GM15510 (cell line): ENCODE measurements at regions not wholly inside any gene's neighbourhood (a gene's known extent, or its start where the extent isn't known, plus 50 kb on each side); places are given as distances from the start of the nearest gene placed in this dataset.

ENCODE experiments used
- POLR2A ChIP-seq: IDR thresholded peaks from 3 replicates; pipeline ENCODE4 v1.6.1; 2011; ENCODE audit warnings: borderline replicate concordance; ENCODE audit not compliant: insufficient read length; ENCODE audit errors: extremely low read depth

DNA sequence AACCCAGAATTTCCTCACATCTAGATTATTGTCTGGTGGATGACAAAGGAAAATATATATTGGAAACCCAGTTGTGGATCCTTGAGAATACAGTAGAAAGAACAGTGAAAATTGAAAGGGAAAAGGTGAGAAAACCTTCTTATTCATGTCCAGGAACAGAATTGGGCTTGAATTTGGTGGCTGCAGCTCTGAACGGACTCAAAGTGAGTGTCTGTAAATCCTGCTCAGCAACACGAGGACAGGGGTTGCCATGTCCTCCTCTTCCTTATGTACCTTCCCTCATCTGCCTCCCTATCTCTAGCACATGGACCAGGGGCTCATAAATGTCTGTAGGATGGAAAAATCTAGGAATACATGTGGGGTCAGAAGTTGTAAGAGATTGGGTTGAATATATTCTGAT, 152.2 kb downstream of the RPIA start:
- TF ChIP-seq POLR2A, result no peak

DNA sequence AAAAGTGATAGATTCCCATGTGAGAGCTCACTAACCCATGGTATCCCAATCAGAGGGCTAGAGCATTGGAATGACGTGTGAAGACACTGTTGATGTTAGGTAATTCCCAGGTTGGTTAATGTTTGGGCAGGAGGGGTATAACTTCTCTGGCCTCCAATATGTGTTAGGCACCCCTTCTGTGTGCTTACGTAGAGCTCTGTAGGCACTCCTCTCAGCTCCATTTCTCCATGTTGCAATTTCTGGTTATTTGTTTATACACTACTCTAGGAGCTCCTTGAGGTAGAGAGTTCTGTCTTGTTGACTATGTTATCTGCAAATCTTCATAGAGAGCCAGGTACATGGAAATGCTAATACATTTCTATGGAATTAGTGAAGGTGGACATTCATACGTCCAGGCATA, 153.5 kb downstream of the RPIA start:
- no peak for TF ChIP-seq POLR2A

DNA sequence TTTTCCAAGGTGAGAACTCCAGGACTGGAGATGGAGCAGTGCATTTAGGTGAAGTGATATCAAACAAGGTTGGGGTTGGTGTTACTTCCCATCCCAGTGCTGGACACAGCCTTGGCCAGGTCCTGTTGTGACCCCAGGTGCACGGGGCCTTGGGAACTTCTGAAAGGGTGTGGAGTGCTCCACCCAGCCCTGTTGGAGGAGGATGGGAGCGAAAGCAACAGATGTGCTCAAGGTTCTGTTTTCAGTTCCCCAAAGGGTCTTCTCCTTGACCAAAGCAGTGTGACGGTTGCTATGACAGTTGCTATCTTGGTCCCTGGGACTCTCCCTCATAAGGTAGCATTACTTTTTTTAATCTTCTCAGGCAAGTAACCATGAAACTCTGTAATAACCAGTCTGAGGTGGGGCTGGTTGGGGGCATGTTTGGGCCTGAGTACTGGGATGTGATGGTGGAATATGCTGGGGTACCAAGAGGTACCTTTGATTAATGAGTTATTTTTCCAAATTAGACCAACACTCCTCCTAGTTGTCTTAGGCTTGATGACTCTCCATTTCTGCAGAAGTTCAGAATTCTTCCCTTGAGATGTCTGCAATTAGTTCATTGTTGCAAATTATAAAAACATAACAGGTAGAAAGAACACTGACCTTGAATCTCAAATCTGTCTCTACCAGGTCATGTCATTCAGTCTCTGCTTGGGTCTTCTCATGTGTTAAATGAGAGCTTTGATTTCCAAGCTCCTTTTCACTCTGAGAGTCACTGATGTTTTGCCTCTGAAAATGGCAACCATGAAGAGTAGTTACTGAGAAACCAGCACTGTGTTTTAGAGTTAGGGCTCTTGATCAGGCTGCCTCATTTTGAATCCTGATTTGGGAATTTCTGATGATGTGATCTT, 154.5 kb downstream of the RPIA start:
- TF ChIP-seq POLR2A, result no peak

DNA sequence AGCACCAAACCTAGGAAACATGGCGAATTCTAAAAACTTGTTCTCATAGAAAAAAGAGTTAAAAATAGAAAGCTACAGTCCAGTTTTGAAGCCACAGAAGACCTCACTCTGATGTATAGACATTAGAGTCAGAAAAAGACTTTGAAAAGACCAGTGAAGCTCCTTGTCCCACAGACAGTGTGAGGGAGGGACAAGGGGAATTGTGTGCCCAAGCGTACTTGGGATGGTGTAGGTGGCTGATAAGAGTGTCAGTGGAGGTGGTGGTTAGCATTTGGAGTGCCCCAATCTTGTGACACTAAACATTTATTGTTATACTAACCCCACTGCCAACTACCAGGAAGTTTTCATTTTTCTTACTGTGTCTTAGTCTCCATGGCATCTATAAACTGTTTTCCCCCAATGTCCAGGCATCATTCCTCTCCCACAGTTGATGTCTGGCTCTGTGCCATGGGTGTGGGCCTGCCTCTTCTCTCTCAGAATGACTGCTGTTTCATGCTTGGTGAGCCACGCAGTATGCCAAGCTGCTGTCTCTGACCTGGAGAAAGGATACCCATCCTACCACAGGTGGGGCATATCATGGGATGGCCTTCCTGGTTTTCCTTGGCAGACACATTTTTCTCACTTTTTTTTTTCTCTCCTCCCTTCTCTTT, 161.4 kb downstream of the RPIA start:
- no peak for TF ChIP-seq POLR2A

DNA sequence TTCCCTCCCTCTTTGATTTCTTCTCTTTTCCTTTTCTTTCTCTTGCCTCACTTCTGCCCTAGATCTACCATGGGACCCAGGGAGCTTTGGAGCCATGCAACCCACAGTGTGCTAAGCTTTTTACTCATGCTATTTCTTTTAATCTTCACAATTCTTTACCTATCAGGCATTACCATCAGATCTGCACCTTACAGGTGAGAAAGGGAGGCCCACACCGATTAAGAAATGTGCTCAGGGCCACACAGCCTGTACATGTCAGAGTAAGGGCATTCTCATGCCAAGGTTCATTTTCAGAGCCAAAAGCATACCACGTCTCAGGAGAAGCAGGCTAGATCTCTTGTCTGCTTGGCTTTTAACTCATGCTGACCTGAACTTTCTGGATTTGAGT, 161.9 kb downstream of the RPIA start:
- no peak for TF ChIP-seq POLR2A

DNA sequence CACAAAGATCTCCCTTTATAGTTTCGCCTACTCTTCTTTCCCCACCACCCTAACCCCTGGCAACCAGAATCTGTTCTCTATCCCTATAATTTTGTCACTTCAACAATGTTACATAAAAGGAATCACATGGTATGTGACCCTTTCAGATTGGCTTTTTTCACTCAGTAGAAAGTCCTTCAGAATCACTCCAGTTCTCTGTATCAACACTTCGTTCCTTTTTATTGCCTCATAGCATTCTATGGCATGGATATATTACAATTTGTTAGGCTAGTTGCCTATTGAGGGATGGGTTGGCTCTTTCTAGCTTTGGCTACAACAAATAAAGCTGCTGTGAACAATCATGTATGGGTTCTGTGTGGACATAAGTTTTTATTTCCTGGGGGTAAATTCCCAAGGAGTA, 163.1 kb downstream of the RPIA start:
- no peak for TF ChIP-seq POLR2A

DNA sequence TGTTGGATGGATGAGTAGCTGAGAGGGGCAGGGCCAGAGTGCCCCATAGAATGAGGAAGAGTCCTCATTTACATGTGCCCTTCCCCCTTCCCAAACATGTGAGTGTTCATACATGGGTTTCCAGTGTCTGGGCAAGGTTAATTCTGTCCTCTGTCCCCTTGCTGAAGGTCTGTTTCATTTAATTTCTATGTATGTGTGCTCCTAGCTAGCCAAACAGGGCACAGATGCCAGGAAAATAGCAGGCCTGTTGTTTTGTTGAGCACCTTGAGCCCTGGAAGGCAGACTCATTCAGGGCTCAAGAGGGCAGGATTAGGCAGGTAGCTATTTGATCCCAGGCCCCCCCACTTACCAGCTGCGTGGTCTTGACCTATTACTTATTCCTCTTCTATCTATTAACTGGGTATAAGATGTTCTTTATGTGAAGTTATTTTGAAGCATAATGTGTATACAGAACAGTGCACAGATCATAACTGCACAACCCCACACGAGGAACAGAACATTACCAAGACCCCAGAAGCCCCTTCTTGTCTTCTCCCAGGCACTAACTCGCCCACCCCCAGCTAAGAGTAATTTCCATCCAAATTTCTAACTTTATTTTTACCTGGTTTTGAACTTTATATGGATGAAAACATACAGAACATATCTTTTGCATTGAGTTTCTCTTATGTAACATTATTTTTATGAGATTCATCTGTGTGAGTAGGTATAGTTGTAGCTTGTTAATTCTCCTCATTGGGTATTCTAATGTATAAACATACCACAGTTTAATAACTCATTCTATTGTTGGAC, 164.3 kb downstream of the RPIA start:
- TF ChIP-seq POLR2A, result no peak

DNA sequence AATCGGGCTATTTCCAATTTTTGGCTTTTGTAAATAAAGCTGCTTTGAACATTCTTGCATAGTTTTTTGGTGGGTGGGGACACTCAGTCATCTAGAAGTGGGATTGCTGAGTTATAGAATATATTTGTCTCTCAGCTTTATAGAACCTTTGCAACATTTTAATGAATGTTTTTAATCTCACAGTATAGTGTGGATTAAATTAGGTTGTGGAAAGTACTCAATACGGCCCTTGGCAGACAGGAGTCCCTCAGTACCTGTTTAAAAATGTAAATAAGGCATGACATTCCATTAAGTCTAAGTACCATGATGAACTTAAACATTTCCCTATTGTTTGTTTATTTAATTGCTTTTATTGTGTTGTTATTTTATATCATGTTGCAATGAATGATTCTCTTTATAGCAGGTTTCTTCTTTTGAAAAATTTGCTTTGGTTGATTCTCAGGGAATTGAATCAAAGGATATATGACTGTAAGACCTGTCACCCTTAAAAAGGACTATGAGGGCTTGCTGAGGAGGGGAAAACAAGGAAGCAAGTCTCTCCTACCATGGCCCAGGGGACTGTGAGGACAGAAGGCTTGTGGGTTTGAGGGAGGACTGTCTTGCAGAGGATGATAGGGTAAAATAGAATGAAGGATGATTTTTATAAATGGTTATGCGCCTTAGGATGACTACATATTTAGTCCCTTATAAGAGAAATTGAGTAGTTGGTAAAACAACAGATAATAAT, 165.1 kb downstream of the RPIA start:
- TF ChIP-seq POLR2A, result no peak

DNA sequence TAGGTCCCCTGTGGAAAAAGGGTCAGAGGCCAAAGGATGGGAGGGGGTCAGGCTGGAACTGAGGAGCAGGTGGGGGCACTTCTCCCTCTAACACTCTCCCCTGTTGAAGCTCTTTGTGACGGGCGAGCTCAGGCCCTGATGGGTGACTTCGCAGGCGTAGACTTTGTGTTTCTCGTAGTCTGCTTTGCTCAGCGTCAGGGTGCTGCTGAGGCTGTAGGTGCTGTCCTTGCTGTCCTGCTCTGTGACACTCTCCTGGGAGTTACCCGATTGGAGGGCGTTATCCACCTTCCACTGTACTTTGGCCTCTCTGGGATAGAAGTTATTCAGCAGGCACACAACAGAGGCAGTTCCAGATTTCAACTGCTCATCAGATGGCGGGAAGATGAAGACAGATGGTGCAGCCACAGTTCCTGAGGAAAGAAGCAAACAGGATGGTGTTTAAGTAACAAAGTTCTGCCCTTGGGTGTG, 165.8 kb downstream of the RPIA start:
- peak; percentile 41 for TF ChIP-seq POLR2A

DNA sequence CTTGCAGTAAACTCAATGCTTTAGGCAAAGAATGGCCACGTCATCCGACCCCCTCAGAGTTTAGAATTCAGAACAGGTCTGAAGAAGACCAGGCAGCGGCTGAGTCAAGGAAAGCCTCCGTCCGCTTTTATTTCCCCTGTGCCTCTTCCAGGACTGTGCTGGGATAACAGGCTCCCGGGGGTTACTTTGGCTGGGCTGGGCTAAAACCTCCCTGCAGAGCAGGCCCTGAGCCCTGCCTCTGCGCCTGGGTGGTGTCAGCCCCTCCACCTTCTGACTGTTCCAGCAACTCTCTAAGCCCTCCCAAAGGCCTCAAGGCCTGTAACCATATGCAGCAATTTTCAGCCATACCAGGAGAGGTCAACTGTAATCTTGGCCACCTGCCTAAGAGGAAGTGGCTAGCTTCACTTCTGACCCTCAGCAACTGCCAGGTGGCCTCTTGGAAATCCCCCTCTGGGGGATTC, 166.5 kb downstream of the RPIA start:
- TF ChIP-seq POLR2A, result no peak

DNA sequence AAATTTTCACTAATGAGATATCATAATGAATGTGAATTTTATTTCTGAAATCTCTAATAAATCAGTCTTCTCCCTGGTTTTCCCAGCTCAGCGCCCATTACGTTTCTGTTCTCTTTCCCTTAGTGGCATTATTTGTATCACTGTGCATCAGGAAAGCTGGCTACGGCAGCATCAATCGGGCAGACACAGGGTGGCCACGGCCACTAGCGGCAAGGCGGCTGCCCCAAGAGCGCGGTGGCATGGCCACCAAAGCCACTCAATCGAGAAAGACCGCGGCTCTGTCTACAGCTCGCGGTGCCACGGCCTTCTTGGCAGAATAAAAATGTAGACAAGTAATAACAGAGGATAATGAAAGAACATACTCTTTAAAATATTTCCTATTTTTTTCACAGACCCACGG, 168.0 kb downstream of the RPIA start:
- no peak for TF ChIP-seq POLR2A

DNA sequence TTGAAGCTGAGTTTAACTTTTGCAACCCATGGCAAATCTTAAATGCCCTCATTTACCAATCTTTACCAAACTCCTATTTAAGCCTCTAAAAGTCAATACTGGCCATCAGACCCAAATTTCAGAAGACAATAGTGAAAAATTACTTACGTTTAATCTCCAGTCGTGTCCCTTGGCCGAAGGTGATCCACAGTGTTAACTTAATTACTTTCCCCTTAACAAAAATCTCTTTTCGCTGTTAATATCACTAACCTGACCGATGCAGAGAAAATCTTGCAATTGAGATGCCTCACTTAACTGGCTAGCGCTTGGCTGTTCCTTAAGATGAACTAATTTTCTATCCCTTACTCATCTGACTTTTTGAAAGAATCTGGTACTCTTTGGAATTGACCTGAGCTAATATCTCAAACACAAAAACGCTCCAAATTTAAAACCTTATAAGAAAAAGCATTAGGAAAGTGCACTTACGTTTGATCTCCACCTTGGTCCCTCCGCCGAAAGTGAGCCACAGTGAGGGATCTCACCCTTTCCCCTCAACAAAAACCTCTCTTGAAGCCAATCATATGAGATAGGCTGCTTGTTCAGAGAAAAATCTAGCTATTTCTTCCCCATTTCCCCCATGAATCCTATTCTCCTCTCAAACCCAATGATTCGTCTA, 169.1 kb downstream of the RPIA start:
- no peak for TF ChIP-seq POLR2A

DNA sequence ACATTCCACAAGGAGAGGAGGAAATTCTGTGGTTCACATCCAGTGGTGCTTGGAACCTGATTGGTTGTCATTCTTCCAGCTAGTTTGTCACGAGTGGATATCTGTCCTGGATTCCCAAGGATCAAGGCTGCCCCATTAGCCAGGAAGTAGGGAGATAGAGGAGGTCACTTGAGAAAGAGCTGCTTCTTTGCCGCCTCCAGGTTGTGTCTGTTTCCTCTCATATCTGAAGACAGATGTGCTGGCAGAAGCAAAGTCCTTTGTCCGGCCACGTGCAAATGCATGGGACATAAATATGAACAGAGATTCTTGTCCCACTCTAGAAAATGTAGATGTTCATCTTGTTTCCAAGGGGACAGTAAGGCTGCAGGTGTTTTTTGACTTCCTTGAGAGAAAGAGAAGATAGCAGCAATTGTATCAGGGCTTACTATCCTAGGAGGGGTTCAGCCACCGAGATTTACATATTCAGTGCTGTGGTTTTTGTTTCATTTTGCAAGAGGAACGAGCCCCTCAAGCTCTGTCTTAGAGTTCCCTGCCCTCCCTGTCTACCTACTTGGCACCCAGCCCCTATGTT, 174.4 kb downstream of the RPIA start:
- TF ChIP-seq POLR2A, result no peak

DNA sequence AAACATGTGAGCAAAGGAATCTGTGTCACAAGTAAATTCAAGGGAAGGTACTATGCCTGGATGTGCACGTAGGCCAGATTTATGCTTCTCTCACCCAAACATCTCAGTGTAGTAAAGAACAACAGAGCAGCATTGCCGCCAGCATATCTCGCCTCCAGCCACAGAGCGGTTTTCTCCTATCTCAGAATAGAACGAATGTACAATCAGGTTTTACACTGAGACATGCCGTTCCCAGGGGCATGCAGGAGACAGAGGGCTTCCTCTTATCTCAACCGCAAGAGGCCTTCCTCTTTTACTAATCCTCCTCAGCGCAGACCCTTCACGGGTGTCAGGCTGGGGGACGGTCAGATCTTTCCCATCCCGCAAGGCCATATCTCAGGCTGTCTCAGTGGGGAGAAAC, 175.3 kb downstream of the RPIA start:
- no peak for TF ChIP-seq POLR2A
